Globus pallidus (tissue), 1 donor: ENCODE measurements at regions not wholly inside any gene's neighbourhood (a gene's known extent, or its start where the extent isn't known, plus 50 kb on each side); places are given as distances from the start of the nearest gene placed in this dataset.

Experiments used
- DNase-seq: peaks from one replicate; pipeline ENCODE4 v3.0.0-alpha.2; 2015; ENCODE audit warnings: low spot score

GRCh38 chr19:29397748-29398147 lies 128.0 kb upstream of the VSTM2B start:
- no peak for DNase-seq

- DNase-seq = no peak
Measured at GRCh38 chr19:29399804-29400203, 126.0 kb upstream of the VSTM2B start.

- DNase-seq = no peak
Measured at GRCh38 chr19:29400917-29401711, 124.7 kb upstream of the VSTM2B start.

GRCh38 chr19:29401712-29402421 lies 123.9 kb upstream of the VSTM2B start:
- no peak for DNase-seq

GRCh38 chr19:29402563-29402962 lies 123.2 kb upstream of the VSTM2B start:
- no peak for DNase-seq

- DNase-seq = no peak
Measured at GRCh38 chr19:29404015-29404414, 121.8 kb upstream of the VSTM2B start.

GRCh38 chr19:29404951-29405727 lies 120.7 kb upstream of the VSTM2B start:
- no peak for DNase-seq

GRCh38 chr19:29405728-29405995 lies 120.1 kb upstream of the VSTM2B start:
- DNase-seq = no peak

GRCh38 chr19:29409076-29409862 lies 116.5 kb upstream of the VSTM2B start:
- DNase-seq = no peak

GRCh38 chr19:29410601-29411000 lies 115.2 kb upstream of the VSTM2B start:
- no peak for DNase-seq

- peak; percentile 13 for DNase-seq
Measured at GRCh38 chr19:29411113-29411581, 114.6 kb upstream of the VSTM2B start.

- DNase-seq = no peak
Measured at GRCh38 chr19:29413435-29413834, 112.4 kb upstream of the VSTM2B start.

GRCh38 chr19:29415507-29415906 lies 110.3 kb upstream of the VSTM2B start:
- no peak for DNase-seq

- DNase-seq = no peak
Measured at GRCh38 chr19:29417048-29417447, 108.7 kb upstream of the VSTM2B start.

- no peak for DNase-seq
Measured at GRCh38 chr19:29418201-29418600, 107.6 kb upstream of the VSTM2B start.

- no peak for DNase-seq
Measured at GRCh38 chr19:29420065-29420464, 105.7 kb upstream of the VSTM2B start.

- DNase-seq = no peak
Measured at GRCh38 chr19:29420482-29421195, 105.2 kb upstream of the VSTM2B start.

GRCh38 chr19:29421196-29421545 lies 104.6 kb upstream of the VSTM2B start:
- DNase-seq = no peak

- DNase-seq = no peak
Measured at GRCh38 chr19:29422047-29422446, 103.7 kb upstream of the VSTM2B start.

- no peak for DNase-seq
Measured at GRCh38 chr19:29422486-29423085, 103.2 kb upstream of the VSTM2B start.

GRCh38 chr19:29428071-29428470 lies 97.7 kb upstream of the VSTM2B start:
- no peak for DNase-seq
